ENCODE measurements at regions not wholly inside any gene's neighbourhood (a gene's known extent, or its start where the extent isn't known, plus 50 kb on each side); places are given as distances from the start of the nearest gene placed in this dataset.
"Not testable (repeated sequence)": the region's sequence is repeated elsewhere in the genome, so short reads cannot be mapped to it uniquely, and the experiment has no call there.

DNA sequence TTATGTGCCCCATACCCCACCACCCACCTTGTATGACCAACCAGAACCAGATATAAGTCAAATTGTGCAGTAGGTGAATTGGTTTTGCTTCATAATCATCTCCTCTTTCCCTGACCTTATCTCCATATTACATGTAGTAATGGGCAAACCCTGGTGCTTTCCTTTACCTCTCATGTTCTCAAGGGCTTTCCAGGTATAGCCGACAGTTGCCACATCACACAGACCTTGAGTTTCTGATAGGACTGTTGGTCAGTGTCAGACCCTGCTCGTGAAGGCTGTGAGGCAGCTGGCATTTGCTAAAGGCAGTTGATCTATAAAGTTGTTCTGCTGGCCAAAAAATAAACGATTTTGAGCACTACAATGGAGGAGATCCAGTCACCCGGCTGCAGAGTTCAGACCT is 145.9 kb downstream of the ALX1 start:
- no peak for DNase-seq

DNA sequence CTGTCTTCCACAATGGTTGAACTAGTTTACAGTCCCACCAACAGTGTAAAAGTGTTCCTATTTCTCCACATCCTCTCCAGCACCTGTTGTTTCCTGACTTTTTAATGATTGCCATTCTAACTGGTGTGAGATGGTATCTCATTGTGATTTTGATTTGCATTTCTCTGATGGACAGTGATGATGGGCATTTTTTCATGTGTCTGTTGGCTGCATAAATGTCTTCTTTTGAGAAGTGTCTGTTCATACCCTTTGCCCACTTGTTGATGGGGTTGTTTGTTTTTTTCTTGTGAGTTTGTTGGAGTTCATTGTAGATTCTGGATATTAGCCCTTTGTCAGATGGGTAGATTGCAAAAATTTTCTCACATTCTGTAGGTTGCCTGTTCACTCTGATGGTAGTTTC is 153.1 kb downstream of the ALX1 start:
- not testable (repeated sequence) for DNase-seq

DNA sequence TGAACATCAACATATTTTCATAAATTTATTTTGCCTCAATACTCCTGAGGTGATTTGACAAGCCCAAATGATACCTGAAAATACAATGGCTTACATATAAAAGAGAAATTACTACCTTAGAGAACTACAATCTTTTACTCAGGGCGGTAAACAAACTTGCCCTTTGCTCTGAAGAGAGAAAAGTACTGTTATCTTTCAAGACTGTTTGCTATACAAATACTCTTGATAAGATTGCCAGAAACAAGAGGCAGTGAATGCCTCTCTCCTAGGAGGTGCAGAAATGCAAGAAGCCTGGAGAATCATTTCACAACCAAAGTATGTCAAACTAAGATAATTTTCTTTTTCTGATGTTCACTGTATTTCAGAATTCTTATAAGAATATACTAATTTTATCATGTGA is 160.3 kb downstream of the ALX1 start:
- DNase-seq = no peak

GRCh38 chr12:85441025-85441424 is 161.0 kb downstream of the ALX1 start:
- no peak for DNase-seq

DNA sequence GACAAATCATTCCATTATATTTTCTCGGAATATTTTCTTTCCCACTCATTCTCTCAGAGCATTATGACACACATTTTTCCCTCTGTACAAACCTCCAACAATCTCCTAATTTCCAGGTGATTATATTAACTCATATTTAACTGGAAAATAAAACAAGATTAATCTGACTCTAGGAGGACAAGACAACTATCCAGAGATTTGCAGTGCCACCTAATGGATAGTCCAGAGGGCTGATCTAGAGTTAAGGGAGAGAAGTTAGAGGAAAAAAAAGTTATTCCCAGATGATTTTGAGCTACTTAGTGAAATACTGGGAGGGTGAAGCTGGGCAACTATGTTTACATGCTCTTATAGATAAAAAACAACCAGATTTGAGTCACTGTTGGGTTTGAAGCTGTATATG is 161.7 kb downstream of the ALX1 start:
- DNase-seq = no peak

GRCh38 chr12:85445060-85445938 is 165.3 kb downstream of the ALX1 start:
- DNase-seq = no peak

DNA sequence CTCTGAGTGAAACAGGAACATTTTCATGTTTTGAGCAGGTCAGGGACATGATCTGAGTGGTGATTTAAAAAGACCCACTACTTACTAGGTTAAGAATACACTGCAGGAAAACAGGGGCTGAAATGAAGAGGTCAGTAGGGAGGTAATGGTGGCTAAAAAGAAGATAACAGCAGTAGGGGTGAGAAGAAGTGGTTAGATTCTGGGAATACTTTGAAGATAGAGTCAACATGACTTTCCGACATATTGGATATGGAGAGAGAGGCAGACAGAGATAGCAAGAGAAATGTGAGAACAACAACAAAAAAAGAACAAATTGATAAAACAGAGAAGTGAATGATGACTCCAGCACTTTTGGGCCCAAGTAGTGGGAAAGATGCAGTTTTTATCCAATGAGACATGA is 168.0 kb downstream of the ALX1 start:
- DNase-seq = no peak

- DNase-seq = no peak
Measured at GRCh38 chr12:85448548-85449139, 168.6 kb downstream of the ALX1 start.

DNA sequence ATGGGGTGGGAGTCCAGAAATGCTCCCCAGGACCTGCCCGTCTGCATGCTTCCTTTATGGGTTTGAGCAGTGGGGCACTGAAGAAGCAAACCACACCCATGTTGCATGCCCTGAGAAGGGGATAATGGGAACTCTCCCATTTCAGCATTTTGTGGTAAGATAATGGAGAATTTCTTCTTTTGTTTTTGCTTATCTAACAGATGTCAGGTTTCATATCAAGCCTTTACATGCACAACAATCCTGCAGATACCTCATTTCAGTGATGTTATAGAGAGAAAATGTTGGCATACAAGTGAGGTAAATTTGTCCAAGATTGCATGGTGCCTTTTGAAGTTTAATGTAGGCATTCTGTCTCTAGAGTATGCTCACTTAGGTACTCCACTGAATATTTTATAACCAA is 177.0 kb downstream of the ALX1 start:
- DNase-seq = no peak

DNA sequence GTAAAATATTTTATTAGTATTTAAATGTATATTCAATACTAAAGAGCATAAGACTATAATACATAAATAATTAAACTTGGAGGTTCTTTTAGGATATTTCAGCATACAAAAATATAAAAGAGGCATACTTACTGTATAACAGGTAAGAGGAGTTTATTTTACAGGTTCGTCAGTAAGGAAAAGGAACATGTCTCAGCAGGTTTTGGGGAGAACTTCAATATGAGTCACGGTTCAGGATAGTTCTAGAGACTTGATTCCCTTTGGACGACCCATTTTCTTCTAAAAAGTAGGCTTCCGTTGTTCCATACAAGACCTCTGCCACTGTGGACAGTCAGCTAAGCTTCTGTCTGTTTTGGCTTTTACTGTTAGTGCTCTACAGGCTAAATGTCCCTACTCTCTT is 181.1 kb downstream of the ALX1 start:
- DNase-seq = no peak

GRCh38 chr12:85462888-85463287 is 182.9 kb downstream of the ALX1 start:
- DNase-seq = no peak

- no peak for DNase-seq
Measured at GRCh38 chr12:85466890-85467289, 186.9 kb downstream of the ALX1 start.

DNA sequence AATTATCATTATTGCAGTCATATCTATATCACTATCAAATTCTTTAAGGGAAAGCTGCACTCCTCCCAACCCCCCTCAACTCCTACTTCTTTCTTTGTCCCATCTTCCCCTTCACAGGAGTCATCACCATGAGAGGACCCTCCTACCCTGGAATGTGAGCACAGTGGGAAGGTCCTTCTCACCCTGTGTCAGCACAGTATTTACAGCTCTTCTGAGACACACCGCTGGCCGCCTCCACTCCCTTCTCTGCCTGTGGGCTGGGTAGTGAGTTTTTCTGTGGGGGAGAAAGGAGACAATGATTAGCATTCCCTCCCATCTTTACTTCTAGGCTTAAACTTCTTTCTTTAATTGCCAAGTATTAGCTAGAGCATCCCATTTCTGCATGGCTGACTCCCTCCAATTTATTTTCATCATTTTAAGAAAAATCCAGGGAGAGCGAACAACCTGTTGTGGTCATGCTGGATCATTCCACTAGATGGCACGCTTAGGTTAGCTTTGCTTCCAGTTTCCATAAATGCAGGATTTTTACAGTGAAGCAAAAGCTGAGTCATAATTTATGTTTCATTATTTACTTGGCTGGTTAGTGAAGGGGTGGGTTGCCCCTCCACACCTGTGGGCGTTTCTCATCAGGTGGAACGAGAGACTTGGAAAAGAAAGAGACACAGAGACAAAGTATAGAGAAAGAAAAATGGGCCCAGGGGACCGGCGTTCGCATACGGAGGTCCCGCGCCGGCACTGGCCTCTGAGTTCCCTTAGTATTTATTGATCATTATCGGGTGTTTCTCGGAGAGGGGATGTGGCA is 188.5 kb downstream of the ALX1 start:
- DNase-seq = peak; percentile 5

DNA sequence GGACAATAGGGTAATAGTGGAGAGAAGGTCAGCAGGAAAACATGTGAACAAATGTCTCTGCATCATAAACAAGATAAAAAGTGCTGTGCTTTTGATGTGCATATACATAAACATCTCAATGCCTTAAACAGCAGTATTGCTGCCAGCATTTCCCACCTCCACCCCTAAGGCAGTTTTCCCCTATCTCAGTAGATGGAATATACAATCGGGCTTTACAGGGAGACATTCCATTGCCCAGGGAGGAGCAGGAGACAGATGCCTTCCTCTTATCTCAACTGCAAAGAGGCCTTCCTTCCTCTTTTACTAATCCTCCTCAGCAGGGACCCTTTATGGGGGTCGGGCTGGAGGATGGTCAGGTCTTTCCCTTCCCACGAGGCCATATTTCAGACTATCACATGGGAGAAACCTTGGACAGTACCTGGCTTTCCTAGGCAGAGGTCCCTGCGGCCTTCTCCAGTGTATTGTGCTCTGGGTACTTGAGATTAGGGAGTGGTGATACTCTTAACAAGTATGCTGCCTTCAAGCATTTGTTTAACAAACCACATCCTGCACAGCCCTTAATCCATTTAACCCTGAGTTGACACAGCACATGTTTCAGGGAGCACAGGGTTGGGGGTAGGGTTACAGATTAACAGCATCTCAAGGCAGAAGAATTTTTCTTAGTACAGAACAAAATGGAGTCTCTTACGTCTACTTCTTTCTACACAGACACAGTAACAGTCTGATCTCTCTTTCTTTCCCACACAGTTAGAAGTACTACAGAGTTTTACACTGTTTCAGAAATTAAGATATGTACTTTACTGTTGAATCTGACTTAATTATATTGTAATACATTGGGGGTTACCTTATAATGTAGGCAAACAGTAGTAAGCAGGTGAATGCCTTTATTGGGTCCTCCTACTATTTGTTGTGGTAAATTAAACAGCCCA is 189.4 kb downstream of the ALX1 start:
- not testable (repeated sequence) for DNase-seq

- DNase-seq = not testable (repeated sequence)
Measured at GRCh38 chr12:85475277-85475676, 195.3 kb downstream of the ALX1 start.

DNA sequence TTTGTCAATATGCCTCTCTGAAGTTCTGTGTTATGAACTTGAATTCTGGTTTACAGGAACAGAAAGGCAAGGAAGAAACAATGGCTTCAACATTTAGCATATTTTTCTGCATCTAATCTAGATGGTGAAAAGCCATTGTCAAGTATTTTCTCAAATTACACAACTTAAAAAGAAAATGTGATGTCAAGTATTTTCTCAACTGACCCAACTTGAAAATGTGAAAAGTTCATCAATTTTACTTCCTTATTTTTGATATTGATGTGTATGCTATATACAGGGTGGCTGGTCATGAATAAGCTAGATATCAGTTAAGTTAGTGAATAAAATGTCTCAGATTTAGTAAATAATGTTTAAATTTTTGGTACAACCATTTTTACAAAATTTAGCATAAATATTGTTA is 196.7 kb downstream of the ALX1 start:
- no peak for DNase-seq

GRCh38 chr12:85484387-85484786 is 204.4 kb downstream of the ALX1 start:
- no peak for DNase-seq

DNA sequence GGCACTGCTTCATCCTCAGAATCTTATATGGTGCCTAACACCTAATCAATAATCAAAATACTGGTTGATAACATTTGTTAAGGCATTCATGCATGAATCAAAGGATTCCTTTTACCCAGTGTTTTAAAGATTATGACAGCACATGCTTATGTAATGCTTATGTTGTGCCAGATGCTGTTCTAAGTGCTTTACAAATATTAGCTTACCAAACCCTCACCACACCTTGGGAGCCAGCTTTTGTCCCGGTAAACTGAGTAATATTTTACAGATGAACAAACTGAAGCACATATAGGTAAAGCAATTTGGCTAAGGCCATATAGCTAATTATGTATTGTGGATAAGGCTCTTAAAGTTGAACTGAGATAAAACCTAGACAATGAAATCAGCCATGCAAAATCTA is 209.2 kb downstream of the ALX1 start:
- no peak for DNase-seq

- no peak for DNase-seq
Measured at GRCh38 chr12:85504164-85504563, 224.1 kb downstream of the ALX1 start.

GRCh38 chr12:85504624-85505023 is 224.6 kb downstream of the ALX1 start:
- DNase-seq = no peak

GRCh38 chr12:85507456-85507855 is 227.4 kb downstream of the ALX1 start:
- DNase-seq = no peak

- no peak for DNase-seq
Measured at GRCh38 chr12:85509081-85509856, 229.2 kb downstream of the ALX1 start.
